Kidney tubule cell (primary cell): ENCODE measurements at regions not wholly inside any gene's neighbourhood (a gene's known extent, or its start where the extent isn't known, plus 50 kb on each side); places are given as distances from the start of the nearest gene placed in this dataset.

Experiments used
- DNase-seq: peaks from one replicate; pipeline ENCODE4 v3.0.0-alpha.2; 2018; ENCODE audit warnings: low spot score

DNA sequence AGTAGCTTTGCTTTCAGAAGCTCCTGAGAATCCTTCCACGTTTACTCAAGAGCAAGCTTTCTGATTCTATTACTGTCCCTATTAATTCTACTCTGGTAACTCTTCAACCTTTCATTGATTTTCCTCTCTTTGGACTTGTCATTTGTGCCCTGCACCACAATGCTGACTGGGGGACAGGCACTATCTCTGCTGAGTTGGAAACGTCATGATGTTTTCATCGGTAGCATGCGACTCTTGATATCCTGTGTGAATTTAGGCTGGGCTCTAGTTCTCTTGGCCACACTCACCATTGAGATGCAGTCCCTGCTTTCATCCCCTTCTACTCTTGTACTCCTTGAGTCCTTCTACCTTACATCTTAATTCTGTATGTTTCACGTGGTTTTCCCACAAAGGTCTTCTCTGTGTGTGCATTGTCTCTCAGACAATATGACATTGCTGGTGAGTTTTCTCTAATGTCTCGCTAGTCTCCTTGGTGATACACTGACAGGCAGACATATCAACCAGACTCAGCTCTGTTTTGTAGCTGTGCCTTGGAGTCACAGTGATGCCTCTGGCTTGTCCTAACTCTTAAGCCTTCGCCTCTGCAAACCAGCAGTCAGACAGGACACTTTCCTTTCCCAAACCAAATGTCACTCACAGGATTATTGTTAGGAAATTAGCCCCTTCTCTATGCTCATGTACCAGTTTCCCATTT, 223.6 kb upstream of the ADGRL2 start:
- DNase-seq, result no peak

DNA sequence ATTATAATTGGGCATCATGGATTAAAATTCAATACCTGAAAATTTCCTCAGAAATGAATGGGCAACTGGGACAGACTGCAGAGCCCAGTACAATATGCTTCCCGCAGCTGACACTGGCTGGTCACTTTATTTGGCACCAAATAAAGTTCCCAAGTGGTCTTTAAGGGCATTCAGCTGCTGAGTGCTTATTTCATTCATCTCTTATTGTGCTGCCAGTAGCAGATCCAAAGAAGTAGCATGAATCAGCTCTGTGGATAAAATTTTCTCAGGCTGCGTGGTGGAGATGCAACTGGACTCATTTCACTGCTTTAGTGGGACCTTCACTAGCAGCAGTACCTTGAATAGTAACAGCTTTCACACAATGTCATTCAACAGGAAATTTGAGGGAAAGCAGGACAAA, 226.3 kb upstream of the ADGRL2 start:
- no peak for DNase-seq

DNA sequence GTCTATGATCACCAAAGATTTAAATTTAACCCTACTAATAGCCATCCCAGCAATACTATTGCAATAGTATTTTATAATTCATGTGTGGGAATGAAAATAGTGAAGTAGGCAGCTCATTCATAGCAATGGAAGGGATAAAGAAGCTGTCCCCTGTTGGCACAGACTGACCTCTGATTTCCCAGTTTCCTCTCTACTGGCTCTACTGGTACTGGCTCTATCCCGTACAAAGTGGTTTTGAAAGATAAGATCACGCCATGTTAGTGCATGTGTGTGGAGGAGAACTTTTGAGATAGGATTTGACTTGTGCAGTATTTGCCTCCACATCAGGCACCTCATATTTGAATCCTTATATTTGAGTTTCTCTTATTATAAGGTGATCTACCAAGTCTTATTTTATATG, 227.3 kb upstream of the ADGRL2 start:
- DNase-seq, result no peak

DNA sequence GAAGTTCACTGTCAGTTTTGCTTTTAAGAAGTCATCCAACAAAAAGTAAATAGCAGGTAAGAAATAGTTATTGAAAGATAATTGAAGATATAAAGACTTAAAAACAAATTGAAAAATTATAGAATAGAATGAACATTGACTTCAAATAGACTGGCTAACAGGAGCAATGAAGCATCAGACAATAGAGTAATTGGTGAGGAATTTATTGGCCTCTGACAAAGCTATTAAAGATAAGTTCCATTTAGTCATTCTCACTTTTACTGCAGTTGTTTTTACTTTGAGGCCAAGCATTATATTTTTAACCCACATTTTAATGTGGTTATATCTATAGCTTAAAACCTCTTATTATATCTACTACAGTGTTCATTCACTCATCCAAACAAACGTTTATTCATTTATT, 228.8 kb upstream of the ADGRL2 start:
- DNase-seq, result peak; percentile 24

DNA sequence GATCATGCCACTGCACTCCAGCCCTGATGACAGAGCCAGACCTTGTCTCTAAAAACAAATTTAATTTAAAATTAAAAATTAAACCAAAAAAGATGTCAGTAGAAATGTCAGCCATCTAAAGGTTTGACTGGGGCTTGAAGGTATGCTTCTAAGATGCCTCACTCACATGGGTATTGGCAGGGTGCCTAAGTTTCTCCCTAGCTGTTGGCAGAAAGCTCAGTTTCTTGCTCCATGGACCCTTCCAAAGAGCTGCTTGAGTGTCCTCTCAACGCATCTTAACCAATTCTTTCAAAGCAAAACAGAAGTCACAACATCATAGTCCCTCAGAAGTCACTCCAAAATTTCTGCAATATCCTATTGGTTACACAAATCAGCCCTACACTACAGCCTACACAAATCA, 231.0 kb upstream of the ADGRL2 start:
- DNase-seq, result no peak

- DNase-seq, result no peak
These were observed 237.1 kb upstream of the ADGRL2 start for GRCh38 chr1:81563632-81564031.

DNA sequence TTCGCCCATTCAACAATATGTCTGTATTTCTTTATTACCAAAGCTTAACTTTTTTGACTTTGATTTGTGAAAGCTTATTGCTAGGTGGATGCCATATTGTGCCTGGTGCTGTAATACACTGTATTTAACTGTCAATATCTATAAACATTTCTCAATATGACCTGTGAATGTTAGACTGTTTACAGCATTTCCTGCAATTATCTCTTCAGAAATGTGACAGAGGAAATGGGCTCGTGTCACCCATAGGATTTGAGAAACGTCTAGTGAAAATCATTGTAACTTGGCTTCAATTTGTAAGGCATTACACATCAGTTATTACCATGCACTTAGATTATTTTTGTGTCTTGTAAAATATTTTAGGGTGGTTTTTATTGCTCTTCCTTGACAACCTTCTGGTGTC, 237.8 kb upstream of the ADGRL2 start:
- no peak for DNase-seq

GRCh38 chr1:81560629-81561028, 240.1 kb upstream of the ADGRL2 start:
- DNase-seq, result no peak

- DNase-seq, result no peak
These were observed 240.9 kb upstream of the ADGRL2 start for GRCh38 chr1:81559662-81560350.

DNA sequence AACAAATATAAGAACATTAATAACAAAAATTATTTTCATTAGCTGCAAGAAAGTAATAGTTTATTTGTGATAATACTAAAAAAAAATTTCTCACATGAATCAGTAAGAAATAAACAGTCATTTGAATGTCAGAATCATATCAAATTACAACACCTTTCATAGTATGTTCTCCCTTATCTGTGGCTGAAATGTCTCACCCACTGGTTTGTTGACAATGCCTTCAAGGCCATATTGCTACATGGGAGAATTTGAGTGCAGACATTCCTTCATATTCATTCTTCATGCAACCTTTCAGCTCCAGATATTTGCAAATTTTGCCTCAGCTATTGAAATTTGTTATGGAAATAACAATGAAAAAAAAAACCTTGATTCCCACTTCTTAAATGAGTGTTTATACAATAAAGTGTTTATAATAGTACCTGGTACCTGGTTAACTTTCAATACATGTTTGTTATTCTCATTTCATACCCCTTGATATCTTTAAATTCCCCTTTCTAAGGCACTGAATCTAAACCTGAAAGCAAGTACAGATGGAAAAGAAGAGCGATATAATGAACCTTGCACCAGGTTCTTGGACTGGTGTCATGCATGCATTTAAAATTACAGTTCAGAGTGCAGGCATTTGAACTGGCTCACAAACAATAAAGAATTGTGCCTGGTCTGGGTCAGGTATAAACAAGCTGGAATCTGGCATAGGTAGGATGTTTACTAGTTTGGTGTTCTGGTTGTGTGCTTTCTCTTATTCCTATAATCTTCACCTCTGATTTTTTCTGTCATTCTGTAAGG, 242.2 kb upstream of the ADGRL2 start:
- DNase-seq, result no peak

GRCh38 chr1:81556968-81557367, 243.8 kb upstream of the ADGRL2 start:
- DNase-seq, result no peak

GRCh38 chr1:81554534-81554933, 246.2 kb upstream of the ADGRL2 start:
- no peak for DNase-seq

- DNase-seq, result no peak
These were observed 246.6 kb upstream of the ADGRL2 start for GRCh38 chr1:81554108-81554507.

DNA sequence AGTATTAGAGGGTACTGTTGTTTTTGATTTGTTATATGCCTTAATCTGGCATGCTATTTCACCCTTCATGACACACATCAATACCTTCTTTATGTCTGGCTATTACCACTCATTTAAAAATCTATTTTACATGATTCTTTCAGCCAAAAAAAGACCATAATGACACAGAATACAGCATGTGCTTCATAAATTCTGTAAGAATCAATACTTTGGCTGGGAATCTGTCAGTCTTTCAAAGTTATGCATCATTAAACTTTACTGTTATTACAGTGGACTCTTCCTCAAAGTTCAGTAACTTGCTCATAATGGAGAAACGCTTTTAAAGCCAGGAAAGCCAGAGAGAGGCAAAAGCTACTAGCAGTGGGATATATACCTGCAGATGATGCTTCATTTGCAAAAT, 247.2 kb upstream of the ADGRL2 start:
- no peak for DNase-seq

DNA sequence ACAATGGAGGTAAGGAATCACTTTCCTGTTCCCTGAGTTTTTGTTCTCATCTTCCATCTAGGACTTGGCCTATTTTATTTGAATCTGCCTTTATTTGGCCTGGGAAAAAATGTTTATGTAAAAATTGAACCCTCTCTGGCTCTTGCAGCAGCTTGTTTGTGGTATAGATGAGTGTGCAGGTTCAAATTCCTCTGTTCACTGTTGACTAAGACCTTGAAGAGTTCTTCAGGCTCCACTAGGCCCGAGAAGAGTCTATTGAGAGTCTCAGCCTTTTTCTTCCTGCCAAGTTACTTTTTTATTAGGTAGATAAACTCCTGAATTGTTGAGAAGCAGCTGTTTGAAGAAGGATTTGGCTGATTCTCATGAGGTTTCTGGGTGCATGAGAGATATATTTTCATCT, 248.8 kb upstream of the ADGRL2 start:
- DNase-seq, result peak; percentile 48

DNA sequence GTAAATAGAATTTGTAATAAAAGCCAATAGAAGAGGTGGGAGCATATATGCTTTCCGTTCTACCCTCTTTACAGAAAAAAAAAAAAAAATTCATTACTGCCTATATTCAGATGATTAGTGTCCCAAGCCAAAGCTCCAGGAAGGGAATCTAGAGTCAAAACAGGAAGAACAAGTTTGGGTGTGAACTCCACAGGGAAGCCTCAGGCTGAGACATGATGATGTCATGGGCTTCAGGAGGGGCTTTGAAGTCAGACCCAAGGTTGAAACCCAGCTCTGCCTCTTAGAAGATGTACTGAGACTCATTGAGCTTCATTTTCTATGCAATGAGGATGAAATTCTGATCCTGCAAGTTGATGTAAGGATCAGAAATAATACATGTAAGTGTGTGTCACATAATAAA, 250.0 kb upstream of the ADGRL2 start:
- DNase-seq, result peak; percentile 40

GRCh38 chr1:81549588-81550127, 251.1 kb upstream of the ADGRL2 start:
- DNase-seq, result peak; percentile 62

DNA sequence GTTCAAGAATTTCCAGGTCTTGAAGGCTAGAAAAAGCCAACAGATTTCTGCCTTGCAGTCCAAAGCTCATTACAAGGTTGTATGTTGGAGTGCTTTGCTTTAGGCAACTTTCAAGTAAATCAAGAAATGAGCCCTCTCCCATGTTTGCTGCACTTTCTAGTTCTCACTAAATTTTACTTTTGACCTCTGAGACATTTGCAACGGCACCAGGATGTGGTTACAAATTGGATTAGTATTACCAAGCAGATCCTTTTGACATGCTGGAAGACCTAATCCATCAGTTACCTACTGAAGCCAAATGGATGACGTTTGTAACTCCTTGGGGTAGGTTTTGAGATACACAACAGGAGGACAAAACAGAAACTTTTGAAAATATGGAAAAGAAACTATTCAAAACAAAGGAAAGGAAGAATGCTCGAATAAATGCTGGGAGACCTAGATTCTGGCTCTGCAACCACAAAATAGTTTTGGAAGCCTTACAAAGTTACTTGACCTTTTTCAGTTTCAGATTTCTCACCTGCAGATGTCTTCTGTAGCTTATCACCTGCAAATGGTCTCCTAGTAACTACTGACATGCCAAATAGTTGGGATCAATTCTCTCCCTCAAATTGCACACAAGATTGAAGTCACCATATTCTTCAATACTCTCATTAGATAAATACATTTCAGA, 251.7 kb upstream of the ADGRL2 start:
- DNase-seq, result no peak

DNA sequence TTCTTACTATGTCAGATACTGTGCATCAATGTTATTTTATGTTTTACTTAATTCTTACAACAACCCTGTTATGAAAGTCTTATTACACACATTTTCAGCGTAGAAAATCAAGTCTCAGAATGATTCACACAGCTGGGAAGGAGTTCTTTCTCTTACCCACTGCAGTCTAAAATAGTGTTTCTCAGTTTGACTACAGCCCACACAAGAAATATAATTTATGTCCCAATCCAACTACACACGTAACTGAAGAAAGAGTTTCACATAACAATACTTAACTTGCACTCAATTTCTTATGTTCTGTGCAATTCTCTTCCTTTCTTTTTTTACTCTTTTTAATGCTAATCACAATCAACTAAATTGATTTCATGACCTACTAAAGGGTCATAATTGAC, 252.8 kb upstream of the ADGRL2 start:
- DNase-seq, result no peak

DNA sequence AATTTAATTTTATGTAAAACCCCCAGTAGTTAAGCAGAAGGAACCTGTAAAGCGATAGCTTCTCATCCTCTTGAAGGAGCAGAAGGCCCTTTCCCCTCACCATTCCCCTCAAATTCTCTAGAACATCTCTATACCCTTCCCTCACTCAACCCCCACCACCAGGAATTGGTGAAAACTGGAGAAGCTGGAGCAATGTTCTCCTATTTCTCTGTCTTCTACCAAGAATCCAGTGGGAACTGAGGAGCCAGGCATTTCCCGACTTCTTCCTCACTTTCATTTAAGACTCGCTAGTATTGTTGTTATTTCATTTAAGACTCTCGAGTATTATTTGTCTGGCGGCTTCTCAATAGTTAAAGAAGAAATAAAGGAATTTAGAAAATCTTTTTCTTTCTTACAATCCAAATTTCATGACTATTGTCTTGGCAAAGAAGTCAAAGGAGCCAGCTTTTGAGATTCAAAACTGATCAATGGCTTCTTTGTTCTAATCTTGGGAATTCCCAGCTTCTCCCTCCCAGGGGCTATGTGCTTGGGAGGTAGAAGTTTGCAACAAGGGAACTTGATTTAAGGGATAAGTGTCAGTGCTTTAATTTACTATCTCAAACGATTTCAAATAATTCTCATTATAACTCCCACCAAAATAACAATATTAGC, 253.3 kb upstream of the ADGRL2 start:
- DNase-seq, result no peak

DNA sequence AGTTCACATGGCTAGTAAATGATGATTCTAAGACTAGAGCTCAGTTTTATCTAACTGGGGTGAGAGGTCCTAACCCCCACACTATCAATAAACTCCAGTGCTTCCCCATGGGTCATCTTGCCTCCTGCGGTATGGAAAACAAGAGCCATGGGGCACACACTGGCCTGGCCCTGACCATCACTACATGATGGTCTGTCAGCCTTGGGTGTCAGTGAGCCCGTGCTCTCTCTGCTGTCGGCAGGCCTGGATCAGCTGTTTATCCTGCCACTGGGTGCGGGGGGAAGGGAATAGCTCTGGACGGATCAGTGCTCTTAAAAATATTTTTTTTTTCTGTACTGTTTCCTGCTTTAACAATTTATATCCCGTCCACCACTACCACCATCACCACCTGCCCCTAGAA, 255.0 kb upstream of the ADGRL2 start:
- no peak for DNase-seq

DNA sequence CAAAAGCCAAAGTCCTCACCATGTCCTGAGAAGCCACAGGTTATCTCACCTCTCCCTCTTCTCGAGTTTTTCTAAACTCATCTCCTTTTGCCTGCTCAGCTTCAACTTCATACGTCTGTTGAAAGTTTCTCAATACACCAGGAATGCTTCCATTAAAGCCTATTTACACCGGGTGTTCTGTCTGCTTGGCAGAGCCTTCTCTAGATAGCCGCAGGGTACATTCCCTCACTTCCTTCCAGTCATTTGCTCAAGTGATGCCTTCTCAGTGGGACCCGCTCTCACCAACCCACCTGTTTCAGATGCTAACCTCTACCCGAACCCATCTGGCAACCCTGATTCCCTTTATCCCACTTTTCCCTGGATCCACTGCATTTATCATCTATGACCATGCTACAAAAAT, 257.0 kb upstream of the ADGRL2 start:
- DNase-seq, result no peak
